ENCODE measurements at regions not wholly inside any gene's neighbourhood (a gene's known extent, or its start where the extent isn't known, plus 50 kb on each side); places are given as distances from the start of the nearest gene placed in this dataset.
"Not testable (repeated sequence)": the region's sequence is repeated elsewhere in the genome, so short reads cannot be mapped to it uniquely, and the experiment has no call there.

DNA sequence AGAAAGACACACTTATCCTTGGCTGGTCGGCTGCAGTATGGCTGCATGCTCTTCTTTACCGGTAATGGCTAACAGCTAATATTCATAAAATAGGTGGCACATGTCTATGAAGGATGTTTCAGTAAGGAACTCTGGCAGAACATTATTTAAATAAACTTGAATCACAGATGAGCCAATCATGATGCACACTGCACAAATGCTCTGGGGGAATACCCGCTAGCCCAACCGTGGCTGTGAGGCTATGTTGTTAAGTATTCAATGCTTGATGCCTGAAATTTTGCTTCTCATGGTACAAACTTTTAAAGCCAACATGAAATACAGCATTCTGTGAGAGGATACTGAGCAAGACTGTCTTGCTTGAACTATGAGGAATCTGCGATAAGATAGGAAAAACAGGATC, 505.8 kb downstream of the ZEB2 start:
- DNase-seq (ENCODE audit: low spot score) = no peak

DNA sequence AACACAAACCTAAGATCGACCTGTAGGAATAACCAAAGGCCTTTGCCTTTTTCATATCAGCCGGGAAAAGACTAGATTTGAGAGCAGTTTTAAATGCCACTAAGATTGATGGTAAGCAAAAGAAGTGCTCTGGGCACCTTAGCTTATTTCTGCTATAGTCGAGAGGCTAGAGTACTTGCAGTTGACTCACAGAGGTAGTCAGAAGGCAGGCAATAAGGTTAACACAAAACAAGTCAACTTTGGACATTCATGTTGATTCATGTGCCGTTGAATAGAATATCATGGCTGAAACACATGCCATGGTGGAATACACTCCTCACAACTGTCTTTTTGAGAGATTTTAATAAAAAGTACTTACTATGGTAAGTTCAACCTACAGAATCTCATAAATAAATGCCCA, 507.6 kb downstream of the ZEB2 start:
- DNase-seq (ENCODE audit: low spot score) = no peak

DNA sequence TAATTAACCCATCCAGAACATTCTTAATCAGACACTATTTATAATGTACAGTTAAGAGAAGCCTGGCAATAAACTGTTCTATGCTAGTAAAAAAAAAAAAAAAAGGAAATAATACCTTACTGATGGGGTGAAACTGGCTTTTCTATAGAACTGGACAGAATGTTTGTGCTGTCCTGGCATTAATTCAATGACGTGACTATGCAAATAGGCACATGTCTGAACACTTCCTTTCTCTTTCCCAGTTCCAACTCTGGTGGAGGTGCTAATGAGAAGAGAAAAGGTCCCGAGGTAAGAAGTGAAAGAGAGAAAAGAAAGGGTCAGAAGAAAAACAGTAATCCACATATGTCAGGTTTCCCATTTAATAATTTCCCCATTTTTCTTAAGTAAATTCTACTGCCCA, 508.4 kb downstream of the ZEB2 start:
- DNase-seq (ENCODE audit: low spot score) = no peak

DNA sequence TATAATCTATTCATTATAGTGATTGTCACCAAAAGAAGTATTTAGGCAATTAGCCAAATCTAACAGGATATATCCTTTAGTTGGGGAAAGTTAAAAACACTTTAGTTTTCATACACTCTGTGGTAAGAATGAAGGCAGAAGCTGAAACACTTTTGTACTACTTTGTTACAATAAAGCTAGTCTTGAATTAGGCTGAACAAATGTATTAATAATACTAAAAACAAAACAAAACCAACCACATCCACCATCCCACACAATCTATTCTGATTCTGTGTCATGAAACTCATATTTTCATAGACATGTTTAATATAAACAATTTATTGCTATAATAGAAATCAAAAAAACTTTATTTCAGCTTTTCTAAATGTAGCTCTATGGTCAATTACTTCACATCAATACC, 508.8 kb downstream of the ZEB2 start:
- DNase-seq (ENCODE audit: low spot score) = no peak

DNA sequence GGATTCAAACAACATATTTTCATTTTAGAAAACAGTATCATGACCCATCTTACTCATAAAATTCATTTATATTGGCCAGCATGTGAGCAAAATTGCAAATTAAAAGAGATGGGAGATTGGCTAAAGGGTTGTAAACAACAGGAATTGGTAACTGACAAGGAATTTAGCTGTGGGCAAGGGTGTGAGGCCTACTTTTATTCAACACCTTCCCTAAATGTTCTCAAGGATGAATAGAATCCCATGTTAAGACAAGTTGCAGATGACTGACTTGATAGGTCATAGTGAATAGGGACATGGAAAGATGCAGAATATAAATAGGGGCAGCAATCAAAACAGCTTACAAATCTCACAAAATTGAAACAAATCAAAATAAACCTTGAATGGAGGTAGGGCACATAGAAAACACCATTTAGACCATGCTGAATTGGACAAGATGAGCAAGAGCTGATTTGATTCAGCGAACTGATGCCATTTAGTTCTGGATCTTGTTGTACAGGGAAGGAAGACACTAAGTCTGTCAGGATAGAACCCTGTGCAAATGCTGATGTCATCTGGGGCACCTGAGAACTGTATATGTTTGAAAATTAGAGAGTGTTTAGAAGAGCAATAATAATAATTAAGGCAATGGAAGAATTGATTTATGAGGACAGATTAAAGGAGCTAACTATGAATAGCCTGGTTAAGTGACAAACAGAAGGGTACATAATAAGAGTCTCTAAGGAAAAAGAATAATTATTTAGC, 509.7 kb downstream of the ZEB2 start:
- DNase-seq (ENCODE audit: low spot score) = no peak

DNA sequence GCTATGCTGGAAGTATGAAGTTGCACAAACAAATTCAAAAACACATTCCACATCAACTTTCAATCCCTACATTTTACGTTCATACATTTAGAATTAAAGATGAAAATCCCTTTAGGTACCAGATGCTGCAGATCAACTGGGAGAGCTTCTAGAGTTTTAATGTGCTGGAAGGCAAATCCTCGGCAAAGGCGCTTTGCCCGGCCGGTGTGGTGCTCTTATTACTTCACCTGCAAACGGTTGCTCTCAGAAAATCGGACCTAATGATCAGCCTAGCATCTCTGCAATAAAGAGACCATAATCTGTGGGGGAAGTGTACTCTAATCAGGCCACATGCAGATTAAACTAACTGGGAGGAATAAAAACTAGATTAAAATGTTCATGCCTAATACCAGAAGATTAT, 513.8 kb downstream of the ZEB2 start:
- DNase-seq (ENCODE audit: low spot score) = no peak

DNA sequence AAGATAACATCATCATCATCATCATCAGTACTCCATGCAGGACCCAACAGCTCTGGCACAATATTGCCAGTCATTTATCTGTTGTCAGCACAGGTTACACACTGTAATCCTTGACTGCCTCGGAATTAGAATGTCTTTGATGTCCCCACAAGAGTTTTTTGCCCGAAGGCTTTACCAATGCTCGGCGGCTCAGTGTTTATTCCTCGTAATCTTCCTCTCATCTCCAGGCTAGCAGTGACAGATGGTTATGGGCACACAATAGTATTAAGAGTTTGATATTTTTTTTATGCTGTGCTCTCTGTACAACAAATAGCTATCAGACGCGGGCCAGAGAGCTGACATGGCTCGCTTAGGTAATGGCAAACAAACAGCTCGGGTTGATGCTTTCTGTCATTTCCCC, 515.2 kb downstream of the ZEB2 start:
- DNase-seq (ENCODE audit: low spot score) = peak; percentile 45

DNA sequence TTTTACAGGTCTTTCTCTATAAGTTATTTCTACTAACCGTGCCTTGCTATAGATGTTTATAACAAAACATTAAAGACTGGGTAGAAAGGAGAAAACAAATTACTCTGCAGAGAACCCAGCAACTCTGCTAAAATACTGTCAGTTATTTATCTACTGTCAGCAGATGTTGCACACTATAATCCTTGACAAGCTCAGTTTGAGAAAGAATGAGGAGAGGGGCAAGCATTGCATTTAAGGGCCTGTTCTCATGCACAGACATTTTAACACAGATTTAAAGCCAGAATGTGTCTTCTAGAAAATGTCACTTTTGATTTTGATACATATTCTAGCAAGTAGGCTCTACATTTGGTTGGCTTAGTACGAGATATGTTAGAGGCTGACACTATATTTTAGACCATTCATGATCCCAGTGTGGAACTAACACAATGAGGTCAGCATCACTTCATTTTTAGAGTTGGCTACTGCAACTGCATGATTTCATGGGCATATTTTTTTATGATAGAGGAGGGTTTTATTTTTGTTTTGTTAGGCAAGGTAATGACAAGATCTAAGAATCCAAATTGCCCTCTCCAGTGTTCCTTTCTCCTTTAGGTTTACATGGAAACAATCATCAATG, 516.4 kb downstream of the ZEB2 start:
- DNase-seq (ENCODE audit: low spot score) = no peak

DNA sequence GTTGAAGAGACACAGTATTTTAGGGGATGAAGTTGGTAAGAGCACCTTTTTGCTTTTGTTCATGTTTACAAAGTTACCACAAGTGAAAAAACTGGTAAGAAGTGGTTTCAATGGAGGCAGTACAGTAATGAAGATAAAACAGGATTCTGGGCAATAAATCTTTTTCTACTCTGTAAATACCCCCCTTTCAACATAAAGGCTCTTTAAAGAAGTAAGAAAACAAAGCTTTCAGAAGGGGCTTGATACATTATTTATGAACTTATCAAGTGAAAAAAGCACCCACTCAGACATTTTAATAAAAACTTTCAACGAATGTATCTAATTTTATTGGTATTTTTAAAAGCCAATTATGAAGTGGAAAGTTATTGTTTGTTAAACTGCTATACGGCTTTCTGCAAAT, 522.9 kb downstream of the ZEB2 start:
- DNase-seq (ENCODE audit: low spot score) = no peak

DNA sequence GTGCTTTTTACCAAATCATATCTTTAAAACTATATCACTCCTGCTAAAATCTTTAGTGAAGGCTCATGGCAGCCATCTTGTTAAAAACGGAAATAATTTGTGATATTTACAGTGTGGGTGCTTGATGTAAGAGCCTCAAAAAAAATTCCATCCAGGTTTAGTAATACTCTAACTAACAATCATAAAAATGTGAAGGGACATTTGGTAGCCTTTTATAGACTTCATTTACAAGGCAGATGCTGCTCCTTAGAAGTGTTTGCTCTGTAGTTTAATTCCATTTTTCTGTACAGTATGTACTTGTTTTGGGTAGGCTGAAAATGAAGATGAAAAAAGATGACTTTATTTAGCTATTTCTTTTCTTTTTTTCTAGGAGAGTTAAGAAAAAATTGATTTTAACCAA, 525.0 kb downstream of the ZEB2 start:
- no peak for DNase-seq (ENCODE audit: low spot score)

DNA sequence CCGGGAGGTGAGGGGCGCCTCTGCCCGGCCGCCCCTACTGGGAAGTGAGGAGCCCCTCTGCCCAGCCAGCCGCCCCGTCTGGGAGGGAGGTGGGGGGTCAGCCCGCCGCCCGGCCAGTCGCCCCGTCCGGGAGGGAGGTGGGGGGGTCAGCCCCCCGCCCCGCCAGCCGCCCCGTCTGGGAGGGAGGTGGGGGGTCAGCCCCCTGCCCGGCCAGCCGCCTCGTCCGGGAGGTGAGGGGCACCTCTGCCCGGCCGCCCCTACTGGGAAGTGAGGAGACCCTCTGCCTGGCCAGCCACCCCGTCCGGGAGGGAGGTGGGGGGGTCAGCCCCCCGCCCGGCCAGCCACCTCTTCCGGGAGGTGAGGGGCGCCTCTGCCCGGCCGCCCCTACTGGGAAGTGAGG, 528.3 kb downstream of the ZEB2 start:
- DNase-seq (ENCODE audit: low spot score) = not testable (repeated sequence)

DNA sequence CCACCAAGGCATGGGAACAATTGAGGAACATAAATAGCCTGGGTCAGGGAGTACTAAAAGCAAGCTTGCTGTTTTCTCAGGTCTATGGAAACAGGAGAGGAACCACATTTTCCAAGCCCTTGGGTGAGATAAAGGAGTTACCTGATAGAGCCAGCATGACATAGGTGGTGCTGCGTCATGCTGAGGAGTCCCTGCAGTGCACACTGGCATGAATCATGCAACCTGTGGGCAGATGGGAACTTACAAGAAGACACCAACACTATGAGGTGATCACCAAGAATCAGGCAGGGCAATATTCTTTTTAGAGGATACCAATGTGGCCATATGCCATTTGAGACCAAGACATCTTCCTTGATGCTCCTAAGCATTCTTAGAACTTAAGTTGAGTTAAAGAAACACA, 531.8 kb downstream of the ZEB2 start:
- DNase-seq (ENCODE audit: low spot score) = no peak

DNA sequence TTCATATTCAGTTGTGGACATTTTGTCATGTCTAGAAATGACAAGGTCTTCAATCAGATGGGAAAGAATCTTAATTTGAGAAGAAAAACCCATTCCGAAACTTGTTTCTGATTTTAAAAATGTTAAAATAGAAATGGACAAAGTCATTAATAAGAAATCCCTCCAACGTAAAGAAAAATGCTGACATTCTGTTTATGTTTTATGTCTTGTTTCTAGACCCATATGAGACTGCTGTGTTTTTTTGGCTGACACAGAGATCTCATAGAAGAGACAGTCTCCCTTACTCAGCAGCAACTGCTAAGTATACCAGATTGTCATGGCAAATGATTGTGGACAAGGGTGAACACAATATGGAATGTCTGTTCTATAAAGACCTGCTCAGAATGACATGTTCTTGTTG, 538.5 kb downstream of the ZEB2 start:
- no peak for DNase-seq (ENCODE audit: low spot score)

DNA sequence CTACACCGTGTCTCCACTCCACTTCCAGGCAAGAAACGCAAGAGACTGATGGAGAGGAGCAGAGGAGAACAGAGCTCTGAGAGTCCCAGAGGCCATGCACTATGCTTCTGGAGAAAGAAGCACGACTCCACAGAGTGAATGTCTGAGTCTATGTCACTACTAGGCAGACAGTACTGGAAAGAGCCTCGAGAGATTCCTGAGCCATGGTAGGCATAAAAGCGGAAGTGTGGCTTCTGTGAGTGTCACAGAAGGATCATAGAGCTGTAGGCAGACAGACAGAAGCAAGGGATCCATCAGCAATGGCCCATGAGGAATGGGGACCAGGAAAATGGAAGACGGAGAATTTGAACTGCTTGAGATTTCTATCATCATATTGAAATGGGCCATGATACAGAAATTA, 542.6 kb downstream of the ZEB2 start:
- DNase-seq (ENCODE audit: low spot score) = no peak

DNA sequence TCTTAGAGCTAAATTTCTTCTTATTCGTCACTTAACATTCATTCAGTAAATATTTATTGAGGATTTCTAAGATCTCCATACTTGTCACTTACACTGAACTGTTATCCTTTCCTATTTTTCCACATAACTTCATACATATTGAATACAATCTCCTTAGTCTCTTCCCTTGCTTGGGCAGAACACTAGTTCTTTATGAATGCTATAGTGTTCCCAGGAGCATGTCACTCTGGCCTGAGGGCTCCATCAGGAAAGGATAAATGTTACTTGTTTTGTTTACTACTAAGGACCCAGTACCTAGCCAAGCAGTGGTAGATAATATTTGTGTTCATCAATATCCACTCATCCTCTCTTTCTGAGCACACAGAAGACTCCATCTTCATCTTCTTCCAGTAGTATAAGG, 544.7 kb downstream of the ZEB2 start:
- no peak for DNase-seq (ENCODE audit: low spot score)

DNA sequence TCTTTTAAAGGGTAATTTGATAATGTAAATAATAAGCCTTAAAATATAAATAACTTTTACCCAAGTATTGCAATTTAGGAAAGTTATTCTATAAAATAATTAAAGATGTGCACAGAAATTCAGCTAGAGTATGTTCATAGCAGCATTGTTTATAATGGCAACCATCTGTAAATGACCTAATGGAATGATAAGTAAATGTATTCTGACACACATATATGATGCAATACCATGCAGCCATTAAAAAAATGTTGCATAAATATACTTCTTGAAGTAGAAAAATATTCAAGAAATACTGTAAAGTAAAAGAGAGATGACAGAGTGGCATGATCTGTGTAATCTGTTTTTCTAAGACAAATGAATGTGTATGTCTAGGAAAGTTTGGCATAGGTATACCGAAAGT, 545.7 kb downstream of the ZEB2 start:
- no peak for DNase-seq (ENCODE audit: low spot score)

DNA sequence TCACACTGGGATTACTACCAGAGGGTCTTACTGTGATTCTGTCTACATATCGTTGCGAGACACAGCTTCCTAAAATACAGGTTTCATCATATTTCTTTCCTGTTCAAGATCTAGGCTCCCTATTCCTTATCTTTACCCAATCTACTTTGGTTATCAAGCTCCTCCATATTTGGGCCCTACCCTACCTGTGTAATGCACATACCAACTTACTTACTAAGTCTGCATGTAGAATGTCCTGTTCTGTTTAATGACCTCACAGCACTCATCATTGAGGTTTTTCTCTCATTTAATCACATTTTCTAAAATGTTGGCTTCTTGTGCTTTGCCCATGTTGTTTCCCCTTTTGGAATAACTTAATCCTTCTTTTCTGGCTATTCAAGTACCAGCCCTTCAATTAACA, 551.1 kb downstream of the ZEB2 start:
- DNase-seq (ENCODE audit: low spot score) = no peak

DNA sequence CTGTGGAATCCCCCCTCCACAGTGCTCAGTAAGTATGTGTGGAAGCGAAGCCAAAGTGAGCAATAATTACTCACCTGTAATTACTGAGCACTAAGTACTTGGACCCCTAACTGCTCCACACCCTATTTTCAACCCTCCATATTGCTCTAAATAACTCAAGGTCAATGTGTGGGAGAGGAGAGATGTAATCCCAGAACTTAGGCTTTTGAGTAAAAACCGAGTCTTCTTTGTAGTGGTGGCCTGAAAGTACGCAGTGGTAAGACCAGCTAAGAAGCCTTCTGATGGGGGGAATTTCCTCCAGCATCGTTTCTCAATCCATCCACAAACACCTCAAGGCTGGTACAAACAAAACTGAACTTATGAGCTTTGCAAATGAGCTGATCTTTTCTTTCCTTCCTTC, 551.6 kb downstream of the ZEB2 start:
- no peak for DNase-seq (ENCODE audit: low spot score)

DNA sequence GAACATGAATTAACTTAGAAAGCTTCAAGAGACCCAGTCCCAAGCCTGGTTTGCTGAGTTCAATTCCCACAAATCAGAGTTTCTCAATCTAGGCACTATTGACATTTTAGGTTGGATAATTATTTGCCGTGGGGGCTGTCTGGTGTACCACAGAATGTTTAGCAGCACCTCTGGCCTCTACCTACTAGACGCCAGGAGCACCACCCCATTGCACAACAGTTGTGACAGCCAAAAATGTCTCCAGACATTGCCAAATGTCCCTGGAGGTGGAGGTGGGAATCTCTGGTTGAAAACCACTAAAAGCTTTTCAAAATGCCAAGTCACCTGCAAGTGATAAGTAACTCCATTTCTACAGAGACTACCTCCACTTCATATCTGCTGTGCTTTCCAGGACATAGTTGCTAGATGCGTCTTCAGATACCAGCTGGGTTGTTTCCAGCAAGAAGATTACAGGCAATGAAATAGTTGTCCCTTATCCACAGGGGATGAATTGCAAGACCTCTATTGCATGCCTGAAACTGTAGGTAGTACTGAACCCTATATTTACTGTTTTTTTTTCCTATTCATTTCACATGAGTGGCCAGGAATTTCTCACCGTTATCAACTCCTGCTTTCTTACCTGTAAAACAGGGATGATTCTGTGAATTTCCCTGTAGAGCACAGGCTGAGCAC, 554.3 kb downstream of the ZEB2 start:
- no peak for DNase-seq (ENCODE audit: low spot score)

DNA sequence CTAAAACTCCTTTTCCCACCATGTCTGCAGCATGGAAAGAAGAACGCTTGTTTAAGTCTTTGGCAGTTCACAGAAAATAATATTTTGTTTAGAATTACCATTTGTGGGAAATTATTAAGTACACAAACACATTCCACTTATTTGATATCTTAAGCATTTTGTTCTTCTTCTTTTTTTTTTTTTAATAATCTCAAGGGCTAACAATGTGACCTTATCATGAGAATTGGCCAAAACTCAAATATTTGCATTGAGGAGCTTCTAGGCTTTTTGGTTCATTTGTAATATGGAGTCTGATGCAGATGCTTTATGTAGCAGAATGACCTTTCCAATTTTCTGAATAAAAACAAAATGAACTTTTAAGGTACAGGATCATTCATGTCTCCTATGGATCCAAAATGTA, 555.0 kb downstream of the ZEB2 start:
- DNase-seq (ENCODE audit: low spot score) = no peak

DNA sequence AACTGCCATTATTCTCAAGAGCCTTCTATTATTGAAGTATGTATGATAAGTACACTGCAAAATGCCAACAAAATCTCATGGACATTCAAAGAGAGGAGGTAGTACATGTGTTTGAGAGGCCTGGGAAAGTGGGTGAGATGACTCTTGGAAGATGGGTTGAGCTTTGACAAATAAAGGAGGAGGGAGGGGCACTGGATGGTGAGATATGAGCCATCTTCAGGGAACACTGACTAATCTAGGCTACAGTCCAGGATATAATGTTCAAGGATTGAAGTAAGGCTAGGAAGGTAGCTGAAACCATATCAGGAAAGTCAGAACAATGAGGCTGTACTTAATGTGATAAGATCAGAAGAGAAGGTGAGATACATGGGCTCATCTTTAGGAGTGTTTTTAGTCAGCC, 559.7 kb downstream of the ZEB2 start:
- DNase-seq (ENCODE audit: low spot score) = no peak

DNA sequence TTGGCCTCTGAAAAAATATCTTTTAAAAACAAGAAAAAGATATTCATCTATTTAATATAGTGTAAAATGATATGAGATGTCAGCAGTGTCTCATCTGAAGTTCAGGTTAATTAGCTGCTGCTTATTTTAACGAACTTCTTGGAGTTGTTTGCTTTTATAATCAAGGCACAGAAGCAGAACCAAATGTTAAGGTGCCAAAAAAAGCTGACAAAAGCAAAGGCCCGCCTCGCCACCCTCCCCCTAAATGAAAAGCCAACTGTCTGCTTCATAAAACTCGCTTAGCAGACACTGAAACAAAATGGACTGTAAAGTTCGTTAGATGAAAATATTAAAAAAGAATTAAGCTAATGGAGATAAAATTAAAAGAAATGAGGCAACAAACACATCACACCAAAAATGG, 562.6 kb downstream of the ZEB2 start:
- DNase-seq (ENCODE audit: low spot score) = no peak

DNA sequence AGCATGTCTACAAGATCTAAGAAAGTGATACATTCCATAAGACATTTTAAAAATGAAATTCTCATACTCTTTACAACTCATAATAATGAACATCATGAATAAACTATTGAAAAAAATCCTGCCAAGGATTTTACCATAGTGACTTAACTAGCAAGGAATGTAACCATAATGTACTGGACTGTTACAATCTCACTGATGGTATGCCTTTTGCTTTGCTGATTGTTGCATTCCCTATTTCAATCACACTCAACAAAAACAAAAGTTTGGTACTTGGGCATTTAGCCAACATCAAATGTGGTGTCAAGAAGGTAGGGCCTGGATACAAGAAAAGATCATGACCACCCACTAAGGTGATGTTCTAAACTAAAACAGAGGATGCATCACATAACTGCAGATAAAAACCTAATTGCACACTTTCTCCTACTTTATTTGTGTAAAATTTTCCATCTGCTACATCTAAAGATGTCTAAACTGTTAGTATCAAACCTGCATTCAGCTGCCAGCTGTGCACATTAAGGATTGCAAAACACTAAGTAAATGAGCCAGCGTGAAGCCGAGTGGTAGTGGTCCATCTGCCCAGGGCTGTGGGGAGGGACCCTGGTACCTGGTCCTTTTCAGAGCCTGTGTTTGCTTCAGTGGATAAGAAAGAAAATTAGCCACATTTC, 564.4 kb downstream of the ZEB2 start:
- no peak for DNase-seq (ENCODE audit: low spot score)
